ACC112 (cell line): ENCODE measurements at regions not wholly inside any gene's neighbourhood (a gene's known extent, or its start where the extent isn't known, plus 50 kb on each side); places are given as distances from the start of the nearest gene placed in this dataset.
"Not testable (repeated sequence)": the region's sequence is repeated elsewhere in the genome, so short reads cannot be mapped to it uniquely, and the experiment has no call there.

Experiments used
- H2AFZ ChIP-seq: fragments of 200-600 bp; sonication (generic); one replicate; pipeline ENCODE4 v1.6.0; 2017; ENCODE audit warnings: antibody characterized with exemption, low read length; ENCODE audit not compliant: unreplicated experiment
- H3K27ac ChIP-seq: fragments of 200-600 bp; sonication (generic); 2 replicates; pipeline ENCODE4 v1.5.1; 2014; ENCODE audit warnings: low read depth, mild to moderate bottlenecking, antibody characterized with exemption, low read length, moderate library complexity
- H3K27me3 ChIP-seq: fragments of 200-600 bp; sonication (generic); 2 replicates; pipeline ENCODE4 v1.6.1; 2014; ENCODE audit warnings: mild to moderate bottlenecking, antibody characterized with exemption, low read length, moderate library complexity, mixed read lengths; ENCODE audit not compliant: insufficient read depth
- H3K36me3 ChIP-seq: fragments of 200-600 bp; sonication (generic); 2 replicates; pipeline ENCODE4 v1.6.1; 2016; ENCODE audit warnings: mild to moderate bottlenecking, antibody characterized with exemption, low read length, moderate library complexity, mixed read lengths; ENCODE audit not compliant: insufficient read depth
- H3K4me1 ChIP-seq: fragments of 200-600 bp; sonication (generic); one replicate; pipeline ENCODE4 v1.6.1; 2016; ENCODE audit warnings: low read length, mixed read lengths; ENCODE audit not compliant: insufficient read depth, unreplicated experiment, control insufficient read depth
- H3K4me3 ChIP-seq: fragments of 200-600 bp; sonication (generic); 2 replicates; pipeline ENCODE4 v1.5.1; 2014; ENCODE audit warnings: mild to moderate bottlenecking, low read depth, low read length
- H3K79me2 ChIP-seq: fragments of 200-600 bp; sonication (generic); one replicate; pipeline ENCODE4 v1.6.0; 2016; ENCODE audit warnings: low read length; ENCODE audit not compliant: control insufficient read depth, unreplicated experiment, insufficient read depth

- Histone ChIP-seq H3K4me3 (no peak overlapping the region), H3K27ac (no peak overlapping the region), H3K36me3 (no peaks in the 10 kb centered on the region), H3K27me3 (peaks cover 33% of the 10 kb centered on the region; the same call in 1 of the 2 replicates), H3K79me2 (no peaks in the 10 kb centered on the region), H3K4me1 (peaks cover 3% of the 10 kb centered on the region), H2AFZ (no peak overlapping the region)
Observed at GRCh38 chr20:51284176-51284575, 258.3 kb downstream of the NFATC2 start.

DNA sequence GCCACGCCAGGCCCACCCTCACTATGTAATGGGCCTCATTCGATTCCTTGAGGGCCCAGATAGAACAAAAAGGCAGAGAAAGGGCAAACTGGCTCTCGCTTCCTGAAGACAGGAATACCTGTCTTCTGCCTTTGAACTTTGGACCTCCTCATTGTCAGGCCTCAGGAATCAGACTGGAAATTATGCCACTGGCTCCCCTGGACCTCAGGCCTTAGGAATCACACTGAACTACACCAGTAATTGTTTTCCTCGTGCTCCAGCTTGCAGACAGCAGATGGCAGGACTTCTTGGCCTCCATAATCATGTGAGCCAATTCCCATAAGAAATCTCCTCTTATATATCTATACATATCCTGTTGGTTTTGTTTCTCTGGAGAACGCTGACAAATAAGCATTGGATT is 258.6 kb upstream of the KCNG1 start:
- Histone ChIP-seq H3K4me3 (no peak overlapping the region), H3K36me3 (no peaks in the 10 kb centered on the region), H3K27ac (no peak overlapping the region), H3K4me1 (peaks cover 3% of the 10 kb centered on the region), H3K27me3 (peaks cover 34% of the 10 kb centered on the region), H3K79me2 (no peaks in the 10 kb centered on the region), H2AFZ (no peak overlapping the region)

GRCh38 chr20:51280047-51280446 is 257.1 kb upstream of the KCNG1 start:
- Histone ChIP-seq H3K79me2 (no peaks in the 10 kb centered on the region), H3K27ac (no peak overlapping the region), H3K4me1 (peaks cover 3% of the 10 kb centered on the region), H3K36me3 (no peaks in the 10 kb centered on the region), H3K4me3 (no peak overlapping the region), H2AFZ (no peak overlapping the region), H3K27me3 (peaks cover 33% of the 10 kb centered on the region)

GRCh38 chr20:51277961-51278360 is 255.1 kb upstream of the KCNG1 start:
- Histone ChIP-seq H3K27me3 (peaks cover 51% of the 10 kb centered on the region), H3K4me3 (no peak overlapping the region), H3K4me1 (no peaks in the 10 kb centered on the region), H3K36me3 (no peaks in the 10 kb centered on the region), H3K27ac (no peak overlapping the region), H3K79me2 (no peaks in the 10 kb centered on the region), H2AFZ (no peak overlapping the region)

- H3K79me2 ChIP-seq: no peaks in the 10 kb centered on the region
- peaks cover 56% of the 10 kb centered on the region for H3K27me3 ChIP-seq
- H3K4me1 ChIP-seq: no peaks in the 10 kb centered on the region
- no peak overlapping the region for H3K4me3 ChIP-seq
- no peak overlapping the region for H2AFZ ChIP-seq
- H3K27ac ChIP-seq: no peak overlapping the region
- no peaks in the 10 kb centered on the region for H3K36me3 ChIP-seq
Observed at GRCh38 chr20:51276296-51276695, 253.4 kb upstream of the KCNG1 start.

- Histone ChIP-seq H3K27me3 (peaks cover 60% of the 10 kb centered on the region), H3K79me2 (no peaks in the 10 kb centered on the region), H2AFZ (no peak overlapping the region), H3K4me3 (no peak overlapping the region), H3K4me1 (no peaks in the 10 kb centered on the region), H3K36me3 (no peaks in the 10 kb centered on the region), H3K27ac (no peak overlapping the region)
Observed at GRCh38 chr20:51275826-51276225, 252.9 kb upstream of the KCNG1 start.

DNA sequence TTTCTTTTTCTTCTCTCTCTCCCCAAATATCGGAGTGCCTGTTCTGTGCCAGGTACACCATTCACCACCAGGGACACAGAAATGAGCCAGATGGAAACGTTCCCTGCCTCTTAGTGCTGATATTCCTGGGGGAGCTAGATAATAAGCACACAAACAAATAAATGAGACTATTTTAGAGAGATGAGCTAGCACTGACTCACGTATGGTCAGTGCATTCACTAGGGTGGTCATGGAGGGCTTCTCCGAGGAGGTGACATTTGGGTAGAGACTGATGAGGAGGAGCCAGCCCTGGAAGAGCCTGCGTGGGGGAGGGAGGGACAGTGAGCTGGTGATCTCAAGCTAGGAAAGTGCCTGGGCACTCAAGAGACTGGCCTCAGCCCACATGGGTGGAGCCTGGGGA is 252.3 kb upstream of the KCNG1 start:
- H3K27me3 ChIP-seq: peaks cover 60% of the 10 kb centered on the region

DNA sequence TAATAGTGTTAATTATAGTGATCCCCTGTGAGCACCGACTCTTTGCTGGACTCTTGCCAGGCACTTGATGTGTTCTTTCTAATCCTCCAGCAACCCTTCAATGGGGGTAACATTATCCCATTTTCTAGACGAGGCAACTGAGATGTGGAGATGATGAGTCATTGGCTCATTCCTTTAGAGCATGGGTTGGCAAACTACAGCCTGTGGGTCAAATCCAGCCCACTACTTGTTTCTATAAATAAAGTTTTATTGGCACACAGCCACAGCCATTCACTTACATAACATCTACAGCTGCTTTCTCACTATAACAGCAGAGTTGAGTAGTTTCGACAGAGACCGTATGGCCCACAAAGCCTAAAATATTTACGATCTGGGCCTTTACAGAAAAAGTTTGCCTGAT is 249.5 kb upstream of the KCNG1 start:
- H3K36me3 ChIP-seq: no peaks in the 10 kb centered on the region
- H3K27me3 ChIP-seq: peaks cover 44% of the 10 kb centered on the region
- H3K27ac ChIP-seq: no peak overlapping the region
- no peaks in the 10 kb centered on the region for H3K79me2 ChIP-seq
- H3K4me3 ChIP-seq: no peak overlapping the region
- no peak overlapping the region for H2AFZ ChIP-seq
- no peaks in the 10 kb centered on the region for H3K4me1 ChIP-seq

More for the DNA sequence above, 252.3 kb upstream of the KCNG1 start:
- Histone ChIP-seq H3K36me3 (no peaks in the 10 kb centered on the region), H3K4me1 (no peaks in the 10 kb centered on the region), H3K27ac (no peak overlapping the region), H3K79me2 (no peaks in the 10 kb centered on the region), H2AFZ (no peak overlapping the region), H3K4me3 (no peak overlapping the region)

DNA sequence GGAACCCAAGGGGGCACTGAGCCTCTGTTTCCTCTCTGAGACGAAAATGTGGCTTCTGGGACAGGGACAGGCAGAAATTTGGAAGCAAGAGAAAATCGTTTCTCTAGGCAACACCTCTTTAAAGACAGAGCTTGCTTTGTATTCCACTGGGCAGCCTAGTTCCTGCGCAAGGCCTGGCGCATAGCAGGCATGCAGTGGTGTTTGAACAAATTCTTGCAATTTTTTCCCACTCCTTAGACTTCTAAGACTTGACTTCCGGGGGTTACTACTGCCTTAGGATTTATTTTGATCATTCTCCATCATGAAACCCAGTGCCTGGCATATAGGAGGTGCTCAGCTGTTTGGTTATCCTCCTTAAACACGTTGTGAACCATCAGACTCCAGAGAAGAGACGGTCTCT is 249.0 kb upstream of the KCNG1 start:
- Histone ChIP-seq H3K36me3 (no peaks in the 10 kb centered on the region), H3K27ac (no peak overlapping the region), H2AFZ (no peak overlapping the region), H3K79me2 (no peaks in the 10 kb centered on the region), H3K4me1 (no peaks in the 10 kb centered on the region), H3K27me3 (peaks cover 39% of the 10 kb centered on the region), H3K4me3 (no peak overlapping the region)

GRCh38 chr20:51271289-51271688 is 248.4 kb upstream of the KCNG1 start:
- not testable (repeated sequence) for H3K36me3 ChIP-seq, H3K27ac ChIP-seq, H3K79me2 ChIP-seq, H2AFZ ChIP-seq, H3K4me1 ChIP-seq, H3K4me3 ChIP-seq
- peaks cover 36% of the 10 kb centered on the region for H3K27me3 ChIP-seq

DNA sequence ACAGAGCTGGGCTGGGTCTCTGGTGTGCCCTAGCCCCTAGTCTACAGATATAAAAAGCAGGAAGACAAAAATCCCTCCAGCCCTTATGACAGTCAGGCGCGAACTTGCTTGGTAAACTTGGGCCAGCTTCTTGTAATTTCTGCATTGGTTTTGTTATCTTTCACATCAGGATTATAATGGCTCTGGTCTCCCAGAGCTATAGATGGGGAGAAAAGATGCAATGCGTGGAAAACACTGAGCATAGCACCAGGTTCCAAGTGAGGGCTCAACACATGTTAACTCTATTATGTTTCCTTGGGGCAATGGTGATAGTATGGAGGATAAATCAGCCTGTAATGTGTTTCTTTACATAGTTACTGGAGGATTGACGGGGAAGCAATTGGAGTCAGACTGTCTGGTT is 246.8 kb upstream of the KCNG1 start:
- Histone ChIP-seq H3K36me3 (no peaks in the 10 kb centered on the region), H3K27me3 (peaks cover 43% of the 10 kb centered on the region), H3K79me2 (no peaks in the 10 kb centered on the region), H3K4me3 (no peak overlapping the region), H3K27ac (no peak overlapping the region), H3K4me1 (no peaks in the 10 kb centered on the region), H2AFZ (no peak overlapping the region)
